Posterior cingulate gyrus (tissue), 11 donors: ENCODE measurements at regions not wholly inside any gene's neighbourhood (a gene's known extent, or its start where the extent isn't known, plus 50 kb on each side); places are given as distances from the start of the nearest gene placed in this dataset.
"Not testable (repeated sequence)": the region's sequence is repeated elsewhere in the genome, so short reads cannot be mapped to it uniquely, and the experiment has no call there.

Experiments used
- DNase-seq, 10 donors: peaks; one replicate each; pipeline versions ENCODE4 v3.0.0 to v3.0.0-alpha.2; 2020 to 2021; ENCODE audit warnings: mixed read lengths in 3 of 10
- intact Hi-C: fragments of 100-400 bp; cut with DNase I; formaldehyde crosslinking; loops from one replicate; pipeline ENCODE4 v1.15.1; 2023

DNA sequence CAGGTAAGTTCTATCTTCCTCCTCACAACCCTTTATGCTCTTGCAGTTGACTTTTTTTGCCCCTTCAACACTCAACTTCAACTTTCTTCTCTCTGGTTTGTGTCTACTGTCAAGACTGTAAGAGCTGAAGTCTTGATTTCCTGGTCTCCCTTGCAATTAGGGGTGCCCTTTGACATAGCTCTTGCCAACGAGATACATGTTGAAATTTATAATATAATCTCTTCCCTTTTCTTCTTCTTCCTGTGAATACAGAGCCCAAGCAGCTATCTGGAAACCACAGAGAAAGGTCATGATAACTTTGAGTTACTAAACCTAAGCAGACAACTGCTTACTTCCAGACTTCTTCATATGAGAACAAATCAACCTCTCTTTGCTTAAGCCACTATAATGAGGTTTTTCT is 163.5 kb downstream of the MC4R start:
- no peak for DNase-seq
- intact Hi-C loops: no loop called here

DNA sequence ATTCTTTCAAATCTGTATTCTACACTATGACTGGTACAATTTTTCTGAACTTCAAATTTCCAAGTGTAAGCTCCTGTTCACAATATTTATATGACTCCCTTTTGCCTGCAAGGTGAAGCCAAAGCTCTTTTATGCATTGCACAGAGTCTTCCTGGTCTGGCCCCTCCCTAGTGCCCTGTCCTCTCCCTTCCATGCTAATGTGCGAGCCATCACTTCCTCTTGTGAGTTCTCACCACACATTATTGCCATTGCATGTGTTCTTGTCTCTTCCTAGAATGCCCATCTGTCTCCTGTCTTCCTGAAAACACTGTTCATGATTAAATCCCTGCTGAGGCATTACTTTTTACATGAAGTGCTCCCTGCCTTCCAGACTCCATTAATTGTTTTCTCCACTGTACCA is 169.9 kb downstream of the MC4R start:
- DNase-seq: no peak
- intact Hi-C loops: no loop called here

DNA sequence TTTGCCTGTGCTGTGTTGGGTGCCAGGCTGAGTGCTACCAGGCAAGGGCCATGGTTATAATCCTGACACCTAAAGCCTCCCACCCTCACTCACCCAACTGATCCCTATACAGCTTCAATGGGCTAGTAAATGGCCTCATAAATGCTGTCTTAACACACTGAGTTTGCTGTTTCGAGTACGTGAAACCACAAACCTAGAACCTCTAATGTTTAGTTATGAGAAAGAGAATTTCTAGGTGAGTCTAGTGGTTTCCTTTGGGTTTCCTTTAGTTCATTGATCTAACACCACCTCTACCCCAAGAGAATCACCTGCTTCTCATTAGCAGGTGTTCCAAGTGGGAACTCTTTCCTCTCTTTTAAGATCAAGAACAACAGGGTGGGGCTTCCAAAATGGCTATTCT is 172.0 kb downstream of the MC4R start:
- no peak for DNase-seq
- intact Hi-C loops: no loop called here

DNA sequence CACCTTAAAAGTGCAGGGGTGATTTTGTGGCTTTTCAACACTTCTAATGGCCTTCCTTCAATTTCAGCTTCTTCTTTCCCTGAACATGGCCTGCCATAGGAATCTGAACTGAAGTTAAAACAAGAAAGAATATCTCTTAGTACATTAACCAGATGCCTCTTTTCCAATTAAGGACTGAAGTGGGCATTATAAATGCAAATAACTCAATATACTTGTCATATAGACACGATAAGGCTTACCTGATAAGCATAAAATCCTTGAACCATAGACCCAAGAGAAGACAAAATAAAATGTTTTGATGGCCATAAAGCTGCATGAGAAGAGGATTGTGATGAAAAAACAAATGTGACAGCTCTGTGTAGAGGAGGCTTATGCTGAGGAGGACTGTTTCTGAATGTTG is 173.1 kb downstream of the MC4R start:
- intact Hi-C loops: no loop called here
- DNase-seq: no peak

DNA sequence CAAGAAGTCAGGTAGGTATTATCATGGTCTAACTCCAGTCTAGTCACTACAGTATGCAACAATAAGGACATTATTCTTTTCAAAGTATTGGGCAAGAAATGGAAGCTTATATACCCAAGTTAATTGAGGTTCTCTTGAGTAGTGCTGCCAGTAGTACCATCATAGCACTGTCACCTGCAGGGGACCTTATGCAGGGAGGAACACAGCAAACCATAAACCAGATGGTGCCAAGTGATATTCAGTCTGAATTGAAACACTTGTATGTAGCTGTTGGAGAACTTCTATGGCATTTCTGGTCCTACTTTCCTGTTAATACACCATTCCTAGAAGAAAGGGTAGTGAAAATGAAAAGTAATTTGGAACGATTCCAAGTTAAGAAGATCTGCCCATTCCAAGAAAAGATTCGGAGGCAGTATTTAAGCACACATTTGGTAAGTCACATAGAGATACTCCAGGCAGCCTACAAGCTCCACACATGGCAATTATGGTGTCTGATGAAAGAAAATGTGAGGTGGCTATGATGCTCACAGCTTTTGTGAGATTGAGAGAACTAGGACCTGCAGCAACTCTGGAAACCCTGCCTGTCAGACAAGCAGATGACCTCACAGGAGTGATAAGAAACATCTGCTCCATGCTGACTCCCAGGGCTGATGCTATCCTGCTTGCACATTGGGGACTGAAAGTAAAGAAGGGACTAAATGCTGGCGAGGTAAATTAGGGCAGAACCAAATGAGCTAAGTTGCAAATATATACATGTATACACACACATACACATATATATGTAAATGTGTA is 174.7 kb downstream of the MC4R start:
- no peak for DNase-seq
- intact Hi-C loops: no loop called here

DNA sequence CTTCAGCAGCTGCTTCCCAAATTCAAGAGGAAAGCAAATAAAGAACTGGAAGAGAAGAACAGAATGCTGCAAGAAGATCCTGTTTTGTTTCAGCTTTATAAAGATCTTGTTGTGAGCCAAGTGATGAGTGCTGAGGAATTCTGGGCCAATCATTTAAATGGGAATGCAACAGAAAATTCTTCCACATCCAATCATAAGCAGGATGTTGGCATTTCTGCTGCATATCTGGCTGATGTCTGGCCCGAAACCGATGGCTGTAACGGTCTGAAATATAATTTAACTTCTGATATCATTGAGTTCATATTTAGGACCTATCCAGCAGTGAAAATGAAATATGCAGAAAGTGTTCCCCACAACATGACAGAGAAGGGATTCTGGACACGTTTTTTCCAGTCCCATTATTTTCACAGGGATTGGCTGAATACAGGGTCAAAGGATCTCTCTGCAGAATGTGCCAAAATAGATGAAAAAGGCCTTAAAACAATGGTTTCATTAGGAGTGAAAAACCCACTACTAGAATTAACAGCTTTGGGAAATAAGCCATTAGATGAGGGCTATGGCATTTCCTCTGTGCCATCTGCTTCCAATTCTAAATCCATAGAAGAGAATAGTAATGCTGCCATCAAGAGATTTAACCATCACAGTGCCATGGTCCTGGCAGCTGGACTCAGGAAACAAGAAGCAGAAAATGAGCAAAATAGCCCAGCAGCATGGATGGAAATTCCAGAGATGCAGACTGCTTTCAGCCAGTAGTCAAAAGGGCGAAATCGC is 175.6 kb downstream of the MC4R start:
- intact Hi-C loops: no loop called here
- no peak for DNase-seq

DNA sequence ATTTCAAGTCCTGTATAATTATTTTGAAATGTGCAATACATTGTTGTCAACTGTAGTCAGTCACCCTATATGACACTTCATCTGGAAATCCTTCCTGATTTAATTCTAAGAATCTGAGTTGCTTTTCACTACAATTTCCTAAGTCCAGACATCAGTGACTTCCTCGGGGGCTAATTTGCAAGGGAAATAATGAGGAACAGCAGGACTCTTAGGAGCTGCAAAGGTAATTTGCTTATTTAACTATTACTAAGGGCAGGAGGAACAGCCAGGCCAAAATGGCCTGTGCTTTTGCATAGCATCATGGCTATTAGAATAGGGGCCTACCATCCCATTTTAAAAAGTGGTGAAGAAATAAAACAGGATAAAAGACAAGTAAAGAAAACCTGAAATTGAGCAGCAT is 178.8 kb downstream of the MC4R start:
- no peak for DNase-seq
- intact Hi-C loops: no loop called here

DNA sequence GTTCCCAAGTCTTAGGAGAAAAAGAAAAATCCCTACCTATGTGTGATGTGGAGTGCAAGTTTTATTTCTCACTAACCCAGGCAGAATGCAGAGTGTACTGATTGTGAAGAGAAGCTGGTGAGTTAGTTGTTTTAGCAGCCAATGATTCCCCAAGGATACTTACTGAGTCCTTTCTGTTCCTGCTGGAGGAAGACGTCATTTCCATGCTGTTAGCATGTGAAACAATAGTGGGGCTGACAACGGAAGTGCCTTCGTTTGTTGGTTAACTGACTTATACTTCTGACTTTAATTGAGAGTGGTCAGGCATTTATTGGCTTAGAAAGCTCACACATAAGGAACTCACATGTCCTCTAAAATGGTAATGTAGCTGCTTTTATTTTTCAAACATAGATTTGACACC is 180.6 kb downstream of the MC4R start:
- intact Hi-C loops: no loop called here

DNA sequence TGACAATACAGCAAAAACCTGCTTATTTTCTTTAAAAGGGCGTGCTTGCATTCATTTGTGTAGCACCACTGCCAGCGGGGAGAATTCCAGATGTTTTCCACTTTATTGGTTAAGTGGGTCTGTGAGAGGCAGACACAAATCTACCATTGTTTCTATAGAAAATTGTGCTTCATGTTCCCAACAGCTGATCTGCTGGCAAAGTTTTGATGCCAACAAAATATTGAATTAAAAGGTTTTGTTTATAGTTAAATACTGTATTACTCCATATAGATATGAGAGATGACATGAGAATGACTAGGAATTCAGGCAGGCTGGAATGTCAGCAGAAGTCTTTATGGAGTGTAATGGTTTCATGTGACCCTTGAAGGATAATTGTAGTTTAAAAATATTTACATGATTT is 182.7 kb downstream of the MC4R start:
- DNase-seq: no peak
- intact Hi-C loops: no loop called here

More for the DNA sequence above, 180.6 kb downstream of the MC4R start:
- DNase-seq: no peak

DNA sequence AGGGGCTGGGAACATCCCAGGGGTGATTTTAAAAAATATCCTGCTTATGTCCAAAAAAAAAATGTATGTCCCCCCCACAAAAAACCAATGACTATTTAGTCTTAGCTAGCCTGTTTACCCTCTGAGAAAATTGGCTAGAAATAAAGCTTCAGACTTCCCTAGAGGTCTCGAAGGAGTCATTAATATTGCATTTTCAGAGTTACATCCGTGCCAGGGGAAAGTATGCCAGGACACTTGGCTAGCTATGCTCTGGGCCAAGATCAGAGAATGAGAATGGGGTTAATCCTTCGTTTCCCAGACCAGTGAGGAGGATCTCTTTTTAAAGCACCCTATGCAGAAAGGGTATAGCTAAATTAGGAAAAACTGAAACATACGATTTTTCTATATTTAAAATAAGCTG is 183.6 kb downstream of the MC4R start:
- DNase-seq: no peak

DNA sequence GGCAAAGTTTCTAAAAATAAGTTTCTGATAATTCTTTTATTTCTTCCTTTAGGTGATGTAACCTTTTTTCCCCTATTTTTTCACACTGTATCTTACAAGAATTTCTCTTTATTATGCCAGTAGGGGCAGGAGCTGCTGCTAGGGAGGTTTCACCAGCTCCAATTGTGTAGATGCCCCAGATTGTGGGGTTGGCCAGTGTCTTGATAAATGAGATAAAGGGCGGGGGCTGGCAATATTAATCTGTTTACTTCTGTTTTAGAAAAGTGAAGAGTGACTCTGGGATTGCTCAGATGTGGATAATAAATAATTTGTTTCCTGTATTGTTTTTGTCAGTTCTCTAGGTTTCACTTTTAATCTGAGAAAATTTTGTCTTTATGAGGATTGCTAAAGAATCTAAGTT is 190.4 kb downstream of the MC4R start:
- no peak for DNase-seq
- intact Hi-C loops: no loop called here

More for the DNA sequence above, 183.6 kb downstream of the MC4R start:
- intact Hi-C loops: no loop called here

DNA sequence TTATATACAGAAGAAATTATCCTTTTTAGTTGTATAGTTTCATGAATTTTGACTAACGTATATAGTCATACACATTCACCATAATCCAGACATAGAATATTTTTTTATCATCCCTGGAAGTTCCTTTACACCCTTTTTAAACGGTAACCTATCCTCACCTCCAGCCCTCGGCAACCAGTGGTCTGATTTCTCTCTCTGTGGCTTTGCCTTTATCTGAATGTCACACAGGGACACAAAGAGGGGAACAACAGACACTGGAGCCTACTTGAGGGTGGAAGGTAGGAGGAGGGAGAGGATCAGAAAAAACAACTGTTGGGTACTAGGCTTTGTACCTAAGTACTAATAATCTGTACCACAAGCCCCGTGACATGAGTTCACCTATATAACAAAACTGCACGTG is 191.9 kb downstream of the MC4R start:
- no peak for DNase-seq
- intact Hi-C loops: no loop called here

DNA sequence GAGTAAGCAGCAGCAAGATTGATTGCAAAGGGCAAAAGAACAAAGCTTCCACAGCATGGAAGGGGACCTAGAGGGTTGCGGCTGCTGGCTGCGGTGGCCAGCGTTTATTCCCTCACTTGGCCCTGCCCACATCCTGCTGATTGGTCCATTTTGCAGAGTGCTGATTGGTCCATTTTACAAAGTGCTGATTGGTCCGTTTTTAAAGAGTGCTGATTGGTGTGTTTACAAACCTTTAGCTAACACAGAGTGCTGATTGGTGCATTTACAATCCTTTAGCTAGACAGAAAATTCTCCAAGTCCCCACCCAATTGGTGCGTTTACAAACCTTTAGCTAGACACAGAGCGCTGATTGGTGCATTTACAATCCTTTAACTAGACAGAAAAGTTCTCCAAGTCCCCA is 194.4 kb downstream of the MC4R start:
- DNase-seq, intact Hi-C loops: not testable (repeated sequence)

DNA sequence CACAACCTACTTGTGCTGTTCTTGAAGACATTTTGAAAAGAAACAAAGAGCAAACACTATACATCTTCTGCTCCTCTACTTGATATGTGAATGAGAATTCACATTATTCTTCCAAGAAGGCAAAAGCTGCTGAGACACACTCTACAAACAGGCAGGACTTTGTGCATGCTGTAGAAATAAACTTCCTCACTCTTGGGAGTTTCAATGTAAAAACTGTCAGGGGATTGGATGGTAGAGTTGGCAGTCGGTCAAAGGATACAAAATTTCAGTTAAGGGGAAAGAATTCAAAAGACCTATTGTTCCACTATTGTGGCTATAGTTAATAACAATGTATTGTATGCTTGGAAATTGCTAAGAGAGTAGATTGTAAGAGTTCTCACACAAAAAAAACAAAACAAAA is 196.3 kb downstream of the MC4R start:
- intact Hi-C loops: no loop called here
- no peak for DNase-seq

DNA sequence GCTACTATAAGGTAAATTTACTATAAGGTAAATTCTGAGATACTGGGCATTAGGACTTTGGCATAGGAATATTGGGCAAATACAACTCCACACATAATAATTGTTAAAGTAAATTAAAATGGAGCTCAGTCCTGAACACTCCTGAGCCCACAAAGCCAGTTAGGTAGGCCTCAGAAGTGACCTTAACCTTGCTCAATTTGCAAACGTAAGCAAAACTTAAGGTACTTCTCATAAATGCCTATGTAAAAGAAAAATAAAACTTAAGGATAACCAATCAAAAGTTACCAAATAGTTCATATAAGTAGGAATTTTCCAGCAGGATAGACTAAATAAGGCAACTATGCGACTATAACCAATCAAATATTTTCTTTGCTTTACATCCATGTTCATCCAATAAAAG is 197.7 kb downstream of the MC4R start:
- no peak for DNase-seq
- intact Hi-C loops: no loop called here

DNA sequence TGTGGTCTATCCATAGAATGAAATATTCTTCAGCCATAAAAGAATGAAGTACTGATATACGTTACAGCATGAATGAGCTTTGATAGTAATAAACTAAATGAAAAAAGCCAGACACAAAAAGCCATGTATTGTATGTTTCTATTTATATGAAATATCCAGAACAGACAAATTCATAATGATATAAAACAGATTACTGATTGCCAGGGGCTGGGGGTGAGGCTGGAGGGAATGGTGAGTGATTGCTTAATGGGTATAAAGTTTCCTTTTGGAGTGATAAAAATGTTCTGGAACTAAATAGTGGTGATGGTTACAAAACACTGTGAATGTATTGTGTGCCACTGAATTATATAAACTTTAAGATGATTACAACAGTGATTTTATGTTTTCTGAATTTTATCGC is 200.5 kb downstream of the MC4R start:
- intact Hi-C loops: no loop called here
- DNase-seq: no peak

DNA sequence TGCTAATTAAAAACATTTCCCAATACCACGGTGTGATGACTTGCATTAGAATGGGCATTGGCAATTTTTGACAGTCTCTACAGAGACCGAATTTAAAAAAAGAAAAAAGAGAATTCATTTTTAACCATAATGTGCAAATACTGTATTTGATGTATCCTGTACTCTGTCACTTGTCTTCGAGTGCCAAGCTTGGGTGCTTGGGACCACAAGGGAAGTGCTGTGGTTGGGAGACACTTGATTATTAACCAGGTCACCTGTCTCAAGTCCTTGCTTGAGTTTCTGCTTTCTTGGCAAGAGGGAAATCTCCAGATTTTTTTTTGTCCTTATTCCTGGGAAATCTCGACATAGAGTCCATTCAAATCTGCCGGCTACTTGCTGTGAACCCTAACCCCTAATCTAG is 209.0 kb downstream of the MC4R start:
- intact Hi-C loops: no loop called here

DNA sequence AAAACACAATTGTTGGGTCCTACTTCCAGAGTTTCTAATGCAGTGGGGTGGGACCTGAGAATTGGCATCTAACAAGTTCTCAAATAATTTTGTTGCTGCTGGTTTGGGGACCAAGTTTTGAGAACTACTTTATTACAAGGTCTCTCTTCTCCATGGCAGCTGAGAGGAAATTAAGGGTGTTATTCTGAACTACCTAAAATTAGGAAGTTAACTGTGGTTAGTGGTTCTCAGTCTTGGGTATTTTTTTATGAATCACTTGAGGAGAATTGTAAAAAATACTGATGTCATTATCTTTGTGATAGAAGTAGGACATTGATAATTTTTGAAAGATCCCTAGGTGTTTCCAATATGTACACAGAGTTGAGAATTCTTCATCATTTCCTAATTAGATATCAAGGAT is 210.2 kb downstream of the MC4R start:
- no peak for DNase-seq
- intact Hi-C loops: no loop called here

More for the DNA sequence above, 209.0 kb downstream of the MC4R start:
- no peak for DNase-seq

DNA sequence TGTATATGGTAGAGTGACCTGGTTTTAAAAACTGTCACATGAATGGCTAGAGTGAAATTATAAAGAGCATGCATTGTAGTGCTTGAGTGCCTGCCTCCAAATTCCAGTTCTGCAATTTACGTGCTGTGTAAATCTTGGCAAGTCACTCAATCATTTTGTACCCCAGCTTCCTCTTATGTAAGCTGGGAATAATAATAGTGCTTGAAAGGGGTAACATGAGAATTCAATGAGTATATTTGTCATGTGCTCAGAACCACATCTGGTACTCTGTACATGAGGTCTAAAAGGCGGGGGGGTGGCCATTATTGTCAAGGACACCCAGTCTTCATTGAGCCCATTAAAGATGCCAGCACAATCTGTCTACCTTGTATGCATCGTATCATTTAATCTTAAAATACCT is 214.8 kb downstream of the MC4R start:
- intact Hi-C loops: no loop called here
- DNase-seq: no peak

DNA sequence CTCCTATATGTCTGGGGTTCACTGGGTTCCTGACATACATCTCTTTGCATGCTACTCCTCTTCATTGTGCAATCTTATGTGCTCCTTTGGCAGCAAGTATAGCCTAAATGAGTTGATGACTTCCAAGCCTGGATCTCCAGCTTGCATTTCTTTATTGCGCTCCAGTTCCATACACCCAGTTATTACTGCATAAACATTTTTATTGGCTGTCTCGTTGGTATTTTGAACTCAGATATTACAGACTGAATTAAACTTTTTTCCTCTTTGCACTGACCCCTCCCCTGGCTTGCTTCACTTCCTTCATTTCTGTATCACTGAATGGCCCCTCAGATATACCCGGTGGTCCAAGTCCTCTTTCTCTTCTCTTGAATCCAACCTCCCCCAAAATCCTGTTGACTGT is 219.2 kb downstream of the MC4R start:
- DNase-seq: no peak
- intact Hi-C loops: no loop called here

DNA sequence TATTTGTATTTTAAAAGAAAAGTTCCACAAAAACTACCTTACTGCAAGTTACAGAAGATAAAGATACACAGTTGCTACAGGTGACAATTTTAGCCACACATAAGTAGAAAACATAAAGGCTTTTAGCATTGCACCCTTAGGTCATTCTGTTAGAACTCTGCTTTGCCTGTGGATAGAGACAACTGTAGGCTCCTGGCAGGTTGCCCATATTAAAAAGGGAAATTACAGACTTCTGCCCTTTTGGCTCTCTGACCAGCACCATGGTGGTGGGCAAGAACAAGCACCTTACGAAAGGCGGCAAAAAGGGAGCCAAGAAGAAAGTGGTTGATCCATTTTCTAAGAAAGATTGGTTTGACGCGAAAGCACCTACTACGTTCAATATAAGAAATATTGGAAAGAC is 223.3 kb downstream of the MC4R start:
- intact Hi-C loops: no loop called here

DNA sequence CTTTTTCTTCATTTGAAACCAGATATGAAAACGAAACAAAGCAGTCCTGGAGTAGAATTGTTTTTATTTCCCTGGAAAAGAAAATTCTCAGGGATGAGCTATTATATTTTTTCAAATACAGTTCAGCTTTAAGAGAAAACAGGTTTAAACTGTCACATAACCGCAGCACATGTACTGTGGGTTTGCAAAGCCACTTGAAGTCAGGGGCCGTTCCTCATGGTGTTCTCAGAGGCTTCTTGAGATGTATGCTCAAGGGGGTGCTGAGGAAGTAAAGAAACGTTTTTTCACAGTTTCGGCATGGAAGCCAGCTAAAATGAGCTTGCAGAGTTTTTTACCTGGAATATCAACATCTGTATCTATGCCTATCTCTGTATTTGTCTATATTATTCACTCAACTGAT is 225.3 kb downstream of the MC4R start:
- intact Hi-C loops: no loop called here
- no peak for DNase-seq

More for the DNA sequence above, 223.3 kb downstream of the MC4R start:
- no peak for DNase-seq
